Osteoblast (primary cell): ENCODE measurements at regions not wholly inside any gene's neighbourhood (a gene's known extent, or its start where the extent isn't known, plus 50 kb on each side); places are given as distances from the start of the nearest gene placed in this dataset.

Experiments used
- DNase-seq: peaks from one replicate; pipeline ENCODE4 v3.0.0; 2011; ENCODE audit warnings: low spot score, mixed read lengths; ENCODE audit not compliant: insufficient read length; ENCODE audit errors: missing footprints
- H2AFZ ChIP-seq: 2 replicates; pipeline ENCODE4 v1.6.0; 2011; ENCODE audit warnings: mild to moderate bottlenecking, low read length
- H3K27ac ChIP-seq: 2 replicates; pipeline ENCODE4 v1.5.1; 2011; ENCODE audit warnings: mild to moderate bottlenecking, low read depth, low read length, moderate library complexity
- H3K27me3 ChIP-seq: 2 replicates; pipeline ENCODE4 v1.6.0; 2012; ENCODE audit warnings: mild to moderate bottlenecking, control low read depth, inconsistent platforms, low read length, moderate library complexity; ENCODE audit not compliant: insufficient read depth
- H3K36me3 ChIP-seq: 2 replicates; pipeline ENCODE4 v1.5.1; 2011; ENCODE audit warnings: mild to moderate bottlenecking, low read length, control low read depth, moderate library complexity; ENCODE audit not compliant: insufficient read depth
- H3K4me1 ChIP-seq: 2 replicates; pipeline ENCODE4 v1.5.1; 2011; ENCODE audit warnings: mild to moderate bottlenecking, low read length, control low read depth, moderate library complexity; ENCODE audit not compliant: insufficient read depth
- H3K4me2 ChIP-seq: 2 replicates; pipeline ENCODE4 v1.6.0; 2011; ENCODE audit warnings: mild to moderate bottlenecking, low read length; ENCODE audit not compliant: insufficient read depth
- H3K4me3 ChIP-seq: fragments of 200-600 bp; sonication (generic); 3 replicates; pipeline ENCODE4 v1.5.1; 2012; ENCODE audit warnings: mild to moderate bottlenecking, low read length, inconsistent platforms; ENCODE audit not compliant: insufficient read depth
- H3K79me2 ChIP-seq: 2 replicates; pipeline ENCODE4 v1.6.0; 2012; ENCODE audit warnings: mild to moderate bottlenecking, low read length, control low read depth, inconsistent platforms; ENCODE audit not compliant: insufficient read depth
- H3K9me3 ChIP-seq: 2 replicates; pipeline ENCODE4 v1.5.1; 2011; ENCODE audit warnings: low read depth, low read length, control low read depth
- H4K20me1 ChIP-seq: 2 replicates; pipeline ENCODE4 v1.6.0; 2012; ENCODE audit warnings: mild to moderate bottlenecking, low read length, control low read depth; ENCODE audit not compliant: insufficient read depth
- CTCF ChIP-seq: IDR thresholded peaks from 2 replicates; pipeline ENCODE4 v1.5.1; 2011; ENCODE audit warnings: mild to moderate bottlenecking, low read depth, low read length, moderate library complexity; ENCODE audit errors: extremely low read depth

- Histone ChIP-seq H3K4me2 (peak overlapping the region; percentile 34), H2AFZ (no peak overlapping the region), H3K36me3 (no peaks in the 10 kb centered on the region), H3K27ac (no peak overlapping the region), H3K27me3 (no peaks in the 10 kb centered on the region), H3K79me2 (no peaks in the 10 kb centered on the region), H3K4me3 (no peak overlapping the region), H3K4me1 (no peaks in the 10 kb centered on the region), H4K20me1 (no peaks in the 10 kb centered on the region), H3K9me3 (no peaks in the 10 kb centered on the region)
- TF ChIP-seq CTCF = no peak
- DNase-seq = no peak
Observed at GRCh38 chr6:164108869-164109769, 694.6 kb downstream of the QKI start.

- Histone ChIP-seq H3K36me3 (no peaks in the 10 kb centered on the region), H3K79me2 (no peaks in the 10 kb centered on the region), H3K27ac (no peak overlapping the region), H3K4me2 (no peak overlapping the region), H3K9me3 (no peaks in the 10 kb centered on the region), H3K4me1 (no peaks in the 10 kb centered on the region), H2AFZ (no peak overlapping the region), H3K4me3 (no peak overlapping the region), H4K20me1 (no peaks in the 10 kb centered on the region), H3K27me3 (no peaks in the 10 kb centered on the region)
- TF ChIP-seq CTCF = no peak
- DNase-seq = no peak
Observed at GRCh38 chr6:164108092-164108491, 693.6 kb downstream of the QKI start.

- Histone ChIP-seq H3K4me3 (no peak overlapping the region), H3K9me3 (no peaks in the 10 kb centered on the region), H2AFZ (no peak overlapping the region), H3K27me3 (no peaks in the 10 kb centered on the region), H3K79me2 (no peaks in the 10 kb centered on the region), H4K20me1 (no peaks in the 10 kb centered on the region), H3K4me2 (no peak overlapping the region), H3K27ac (no peak overlapping the region), H3K36me3 (no peaks in the 10 kb centered on the region), H3K4me1 (no peaks in the 10 kb centered on the region)
- TF ChIP-seq CTCF = no peak
- DNase-seq = no peak
Observed at GRCh38 chr6:164107297-164107995, 692.9 kb downstream of the QKI start.

GRCh38 chr6:164106345-164106769 lies 691.8 kb downstream of the QKI start:
- Histone ChIP-seq H3K4me3 (no peak overlapping the region), H3K9me3 (no peaks in the 10 kb centered on the region), H3K79me2 (no peaks in the 10 kb centered on the region), H3K4me1 (no peaks in the 10 kb centered on the region), H2AFZ (no peak overlapping the region), H3K27me3 (no peaks in the 10 kb centered on the region), H3K36me3 (no peaks in the 10 kb centered on the region), H3K27ac (no peak overlapping the region), H4K20me1 (no peaks in the 10 kb centered on the region), H3K4me2 (no peak overlapping the region)
- TF ChIP-seq CTCF = peak; percentile 17
- no peak for DNase-seq
